ENCODE measurements at regions not wholly inside any gene's neighbourhood (a gene's known extent, or its start where the extent isn't known, plus 50 kb on each side); places are given as distances from the start of the nearest gene placed in this dataset.

- Histone ChIP-seq H3K4me3 (no peak overlapping the region), H3K27ac (no peak overlapping the region), H3K36me3 (no peaks in the 10 kb centered on the region), H3K4me1 (no peaks in the 10 kb centered on the region), H3K27me3 (no peaks in the 10 kb centered on the region), H3K9me3 (no peaks in the 10 kb centered on the region)
- DNase-seq = no peak
- TF ChIP-seq POLR2A (IDR thresholded peaks at IDR 0.05) = no peak
- TF ChIP-seq, protein P1, sequence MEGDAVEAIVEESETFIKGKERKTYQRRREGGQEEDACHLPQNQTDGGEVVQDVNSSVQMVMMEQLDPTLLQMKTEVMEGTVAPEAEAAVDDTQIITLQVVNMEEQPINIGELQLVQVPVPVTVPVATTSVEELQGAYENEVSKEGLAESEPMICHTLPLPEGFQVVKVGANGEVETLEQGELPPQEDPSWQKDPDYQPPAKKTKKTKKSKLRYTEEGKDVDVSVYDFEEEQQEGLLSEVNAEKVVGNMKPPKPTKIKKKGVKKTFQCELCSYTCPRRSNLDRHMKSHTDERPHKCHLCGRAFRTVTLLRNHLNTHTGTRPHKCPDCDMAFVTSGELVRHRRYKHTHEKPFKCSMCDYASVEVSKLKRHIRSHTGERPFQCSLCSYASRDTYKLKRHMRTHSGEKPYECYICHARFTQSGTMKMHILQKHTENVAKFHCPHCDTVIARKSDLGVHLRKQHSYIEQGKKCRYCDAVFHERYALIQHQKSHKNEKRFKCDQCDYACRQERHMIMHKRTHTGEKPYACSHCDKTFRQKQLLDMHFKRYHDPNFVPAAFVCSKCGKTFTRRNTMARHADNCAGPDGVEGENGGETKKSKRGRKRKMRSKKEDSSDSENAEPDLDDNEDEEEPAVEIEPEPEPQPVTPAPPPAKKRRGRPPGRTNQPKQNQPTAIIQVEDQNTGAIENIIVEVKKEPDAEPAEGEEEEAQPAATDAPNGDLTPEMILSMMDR (IDR thresholded peaks at IDR 0.05) = no peak
- 67 to 70% methylated on average over 4 to 5 of the region's 5 CpGs for WGBS, 2 donors
- intact Hi-C loops (cut with DNase I) = no loop called here
Measured at GRCh38 chr4:177214935-177215334, 94.7 kb upstream of the NEIL3 start.

DNA sequence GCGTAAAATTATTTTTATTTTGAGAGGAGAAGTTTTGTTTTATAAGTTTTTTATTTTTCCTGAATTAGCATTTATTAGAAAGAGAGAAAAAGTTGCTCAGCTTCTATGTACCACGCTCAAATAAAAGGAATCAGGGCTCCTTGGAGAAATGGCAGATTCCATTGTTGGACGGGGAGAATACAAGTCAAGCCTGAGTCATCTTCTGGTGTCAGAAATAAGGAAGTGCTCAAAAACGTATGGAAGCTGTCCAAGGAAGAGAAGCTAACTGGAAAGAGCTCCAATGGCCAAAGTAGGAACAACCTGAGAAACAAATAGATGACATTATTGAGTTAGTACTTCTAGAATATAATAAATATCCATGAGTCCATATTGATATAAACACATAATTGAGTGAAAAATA lies 89.3 kb upstream of the NEIL3 start:
- no peak for DNase-seq
- Histone ChIP-seq H3K27ac (no peak overlapping the region), H3K4me1 (no peaks in the 10 kb centered on the region), H3K27me3 (no peaks in the 10 kb centered on the region), H3K9me3 (no peaks in the 10 kb centered on the region), H3K4me3 (no peak overlapping the region), H3K36me3 (no peaks in the 10 kb centered on the region)
- 42 to 44% methylated on average over 4 of the region's 4 CpGs for WGBS, 2 donors
- intact Hi-C loops (cut with DNase I) = no loop called here
- TF ChIP-seq POLR2A (IDR thresholded peaks at IDR 0.05) = no peak
- TF ChIP-seq, protein P1 (IDR thresholded peaks at IDR 0.05) = no peak

GRCh38 chr4:177222781-177223180 lies 86.9 kb upstream of the NEIL3 start:
- H3K27me3 ChIP-seq = no peaks in the 10 kb centered on the region
- intact Hi-C loops (cut with DNase I) = no loop called here
- no peaks in the 10 kb centered on the region for H3K36me3 ChIP-seq
- H3K9me3 ChIP-seq = no peaks in the 10 kb centered on the region
- 38 to 47% methylated on average over 2 of the region's 2 CpGs for WGBS, 2 donors
- TF ChIP-seq POLR2A (IDR thresholded peaks at IDR 0.05) = no peak
- H3K4me3 ChIP-seq = no peak overlapping the region
- no peaks in the 10 kb centered on the region for H3K4me1 ChIP-seq
- H3K27ac ChIP-seq = no peak overlapping the region
- DNase-seq = no peak

GRCh38 chr4:177225605-177226004 lies 84.1 kb upstream of the NEIL3 start:
- Histone ChIP-seq H3K36me3 (no peaks in the 10 kb centered on the region), H3K27me3 (no peaks in the 10 kb centered on the region), H3K27ac (no peak overlapping the region), H3K4me1 (no peaks in the 10 kb centered on the region), H3K4me3 (no peak overlapping the region), H3K9me3 (no peaks in the 10 kb centered on the region)
- TF ChIP-seq POLR2A (IDR thresholded peaks at IDR 0.05) = no peak
- TF ChIP-seq, protein P1 (IDR thresholded peaks at IDR 0.05) = no peak
- intact Hi-C loops (cut with DNase I) = no loop called here
- no peak for DNase-seq
- WGBS, 2 donors = 65 to 76% methylated on average over 1 of the region's 1 CpG

- Histone ChIP-seq H3K27ac (no peak overlapping the region), H3K4me3 (no peak overlapping the region), H3K4me1 (no peaks in the 10 kb centered on the region), H3K9me3 (no peaks in the 10 kb centered on the region), H3K36me3 (no peaks in the 10 kb centered on the region), H3K27me3 (no peaks in the 10 kb centered on the region)
- WGBS, 2 donors = no CpG with 5 or more reads among the region's 21 CpGs
- intact Hi-C loops (cut with DNase I) = no loop called here
- DNase-seq = no peak
- TF ChIP-seq, protein P1 (IDR thresholded peaks at IDR 0.05) = no peak
- TF ChIP-seq POLR2A (IDR thresholded peaks at IDR 0.05) = no peak
Measured at GRCh38 chr4:177227636-177228035, 82.0 kb upstream of the NEIL3 start.

- TF ChIP-seq, protein P1 (IDR thresholded peaks at IDR 0.05) = no peak
- no peak for TF ChIP-seq POLR2A (IDR thresholded peaks at IDR 0.05)
- H3K36me3 ChIP-seq = no peaks in the 10 kb centered on the region
- intact Hi-C loops (cut with DNase I) = no loop called here
- H3K9me3 ChIP-seq = no peaks in the 10 kb centered on the region
- H3K27ac ChIP-seq = no peak overlapping the region
- H3K4me3 ChIP-seq = no peak overlapping the region
- WGBS, 2 donors = 82 to 86% methylated on average over 4 of the region's 4 CpGs
- no peaks in the 10 kb centered on the region for H3K4me1 ChIP-seq
- no peaks in the 10 kb centered on the region for H3K27me3 ChIP-seq
- no peak for DNase-seq
Measured at GRCh38 chr4:177228599-177228998, 81.1 kb upstream of the NEIL3 start.
